Endothelial cell of umbilical vein (primary cell): ENCODE measurements at regions not wholly inside any gene's neighbourhood (a gene's known extent, or its start where the extent isn't known, plus 50 kb on each side); places are given as distances from the start of the nearest gene placed in this dataset.

ENCODE experiments used
- BruUV-seq: library from RNA; stranded (reverse); fragments of 400-500 nt; replicated peaks from 2 replicates; lab custom pipeline; 2021; lab: Mats Ljungman, UMichigan
- CTCF ChIA-PET: fragments of 300-600, 350-600 bp; sonication (Branson Sonifier 250); formaldehyde crosslinking; loops from one replicate; lab custom pipeline; 2021; ENCODE audit warnings: antibody characterized with exemption, inconsistent platforms; lab: Charles Lee
- POLR2A ChIA-PET: fragments of 300-600, 350-600 bp; sonication (Branson Sonifier 250); formaldehyde crosslinking; loops from one replicate; lab custom pipeline; 2021; ENCODE audit warnings: antibody characterized with exemption, inconsistent platforms; lab: Charles Lee
- DNase-seq: peaks from one replicate; pipeline ENCODE4 v3.0.0-alpha.2; 2011; ENCODE audit warnings: low read depth, low spot score
- FAIRE-seq: peaks from 2 replicates; lab custom pipeline; 2011; peaks lifted over from hg19 to GRCh38; lab: Jason Lieb, UNC
- H2AFZ ChIP-seq: 2 replicates; pipeline ENCODE4 v1.6.0; 2012; ENCODE audit warnings: low read depth, low read length, control low read depth, inconsistent platforms
- H3K27ac ChIP-seq: 2 replicates; pipeline ENCODE4 v1.5.1; 2011; ENCODE audit warnings: low read depth, mild to moderate bottlenecking, control low read depth, low read length, moderate library complexity; ENCODE audit not compliant: insufficient read depth
- H3K27me3 ChIP-seq, 2 experiments: 2 replicates each; pipeline versions ENCODE4 v1.6.0 to v1.6.1; 2011; ENCODE audit warnings: low read length in 2 of 2, mixed read lengths in 1 of 2; ENCODE audit not compliant: control insufficient read depth in 2 of 2, insufficient read depth in 2 of 2
- H3K36me3 ChIP-seq, 2 experiments: 2 replicates in 1 of 2; 3 replicates in 1 of 2; pipeline ENCODE4 v1.5.1; 2011; ENCODE audit warnings: low read length in 2 of 2, mild to moderate bottlenecking in 1 of 2, moderate library complexity in 1 of 2; ENCODE audit not compliant: control insufficient read depth in 2 of 2, insufficient read depth in 2 of 2; ENCODE audit errors: extremely low read depth in 1 of 2
- H3K4me1 ChIP-seq: 3 replicates; pipeline ENCODE4 v1.5.1; 2011; ENCODE audit warnings: mild to moderate bottlenecking, low read length; ENCODE audit not compliant: control insufficient read depth, insufficient read depth; ENCODE audit errors: extremely low read depth
- H3K4me2 ChIP-seq: 2 replicates; pipeline ENCODE4 v1.6.1; 2011; ENCODE audit warnings: low read length, control low read depth, mixed read lengths; ENCODE audit not compliant: insufficient read depth
- H3K4me3 ChIP-seq, 3 experiments: fragments of 200-600 bp in 1 of 3; sonication (generic), shearing (Covaris generic) in 1 of 3; replicated peaks in 1 of 3; 2 replicates each; pipeline ENCODE4 v1.5.1; 2011 to 2016; ENCODE audit warnings: control low read depth in 3 of 3, low read length in 3 of 3, mild to moderate bottlenecking in 2 of 3, inconsistent platforms in 1 of 3, low read depth in 1 of 3, moderate library complexity in 1 of 3; ENCODE audit not compliant: insufficient read depth in 1 of 3
- H3K79me2 ChIP-seq: 2 replicates; pipeline ENCODE4 v1.6.0; 2012; ENCODE audit warnings: low read length, inconsistent platforms; ENCODE audit not compliant: control insufficient read depth, insufficient read depth
- H3K9ac ChIP-seq: replicated peaks from 2 replicates; pipeline ENCODE3; 2011; ENCODE audit warnings: low read length, control low read depth; ENCODE audit not compliant: insufficient read depth; ENCODE audit errors: extremely low read depth
- H3K9me1 ChIP-seq: replicated peaks from 3 replicates; pipeline ENCODE4 v1.6.0; 2011; ENCODE audit warnings: mild to moderate bottlenecking, low read length; ENCODE audit not compliant: control insufficient read depth, insufficient read depth; ENCODE audit errors: extremely low read depth
- H3K9me3 ChIP-seq: replicated peaks from 2 replicates; pipeline ENCODE4 v1.5.1; 2012; ENCODE audit warnings: low read length, inconsistent platforms; ENCODE audit not compliant: control insufficient read depth, insufficient read depth
- H4K20me1 ChIP-seq: replicated peaks from 2 replicates; pipeline ENCODE3; 2011; ENCODE audit warnings: mild to moderate bottlenecking, low read length; ENCODE audit not compliant: control insufficient read depth, insufficient read depth; ENCODE audit errors: extremely low read depth
- EZH2 ChIP-seq: IDR thresholded peaks from 2 replicates; pipeline ENCODE4 v1.6.1; 2012; ENCODE audit warnings: borderline replicate concordance, low read depth, mild to moderate bottlenecking, moderate library complexity, low read length, inconsistent platforms; ENCODE audit not compliant: severe bottlenecking
- FOS ChIP-seq: IDR thresholded peaks from 2 replicates; pipeline ENCODE4 v1.6.1; 2011; ENCODE audit warnings: mild to moderate bottlenecking, low read length, moderate library complexity, borderline replicate concordance; ENCODE audit not compliant: insufficient read depth
- GATA2 ChIP-seq: IDR thresholded peaks from 2 replicates; pipeline ENCODE4 v1.7.0; 2011; ENCODE audit warnings: low read depth, mild to moderate bottlenecking, moderate library complexity, mixed read lengths, low read length; ENCODE audit not compliant: insufficient read length, insufficient read depth
- JUN ChIP-seq: IDR thresholded peaks from 2 replicates; pipeline ENCODE4 v1.6.1; 2011; ENCODE audit warnings: borderline replicate concordance, low read depth; ENCODE audit not compliant: insufficient read length, insufficient read depth
- MYC ChIP-seq: IDR thresholded peaks from one replicate; pipeline ENCODE4 v1.6.1; 2011; ENCODE audit warnings: mild to moderate bottlenecking, low read depth, low read length
- POLR2A ChIP-seq: IDR thresholded peaks from 2 replicates; pipeline ENCODE4 v1.6.1; 2012; ENCODE audit warnings: low read depth, mild to moderate bottlenecking, control low read depth, low read length
- POLR2AphosphoS5 ChIP-seq: IDR thresholded peaks from 2 replicates; pipeline ENCODE4 v1.6.1; 2012; ENCODE audit warnings: low read depth, mild to moderate bottlenecking, control low read depth, low read length, moderate library complexity; ENCODE audit not compliant: insufficient read depth
- dilution Hi-C: fragments of 300-500 bp; cut with MboI; formaldehyde crosslinking; loops from one replicate; pipeline ENCODE4 v1.15.0; 2019; ENCODE audit warnings: low sequenced_read_pairs; ENCODE audit not compliant: extremely low pct_ligation_motif_present
- intact Hi-C: fragments of 100-400 bp; cut with micrococcal nuclease; formaldehyde crosslinking; loops from one replicate; pipeline ENCODE4 v1.10.0; 2022
- TF ChIP-seq, protein P1 (sequence below), 2 donors: IDR thresholded peaks; 1 replicate in 1 of 2; 2 replicates in 1 of 2; pipeline ENCODE4 v1.5.1; 2011; ENCODE audit warnings: low read length in 2 of 2, mild to moderate bottlenecking in 2 of 2, moderate library complexity in 2 of 2, control low read depth in 1 of 2, inconsistent platforms in 1 of 2, low read depth in 1 of 2; ENCODE audit not compliant: insufficient read depth in 1 of 2; ENCODE audit errors: extremely low read depth in 1 of 2
- TF ChIP-seq, protein P2 (sequence below): IDR thresholded peaks from 2 replicates; pipeline ENCODE4 v1.6.1; 2011; ENCODE audit not compliant: insufficient read depth, insufficient read length

GRCh38 chr4:132759199-132759780 is 389.8 kb upstream of the PCDH10 start:
- H3K27ac ChIP-seq, result no peak overlapping the region
- H3K79me2 ChIP-seq, result no peaks in the 10 kb centered on the region
- POLR2A ChIA-PET, result no interaction called here
- H3K4me2 ChIP-seq, result no peak overlapping the region
- no peaks in the 10 kb centered on the region for H3K36me3 ChIP-seq
- dilution Hi-C loops, result no loop called here
- no peak for FAIRE-seq
- DNase-seq, result no peak
- no TSS peak for BruUV-seq
- no peak overlapping the region for H2AFZ ChIP-seq
- intact Hi-C loops, result no loop called here
- no peaks in the 10 kb centered on the region for H3K9me3 ChIP-seq
- H3K9ac ChIP-seq, result no peak overlapping the region
- TF ChIP-seq, protein P1, sequence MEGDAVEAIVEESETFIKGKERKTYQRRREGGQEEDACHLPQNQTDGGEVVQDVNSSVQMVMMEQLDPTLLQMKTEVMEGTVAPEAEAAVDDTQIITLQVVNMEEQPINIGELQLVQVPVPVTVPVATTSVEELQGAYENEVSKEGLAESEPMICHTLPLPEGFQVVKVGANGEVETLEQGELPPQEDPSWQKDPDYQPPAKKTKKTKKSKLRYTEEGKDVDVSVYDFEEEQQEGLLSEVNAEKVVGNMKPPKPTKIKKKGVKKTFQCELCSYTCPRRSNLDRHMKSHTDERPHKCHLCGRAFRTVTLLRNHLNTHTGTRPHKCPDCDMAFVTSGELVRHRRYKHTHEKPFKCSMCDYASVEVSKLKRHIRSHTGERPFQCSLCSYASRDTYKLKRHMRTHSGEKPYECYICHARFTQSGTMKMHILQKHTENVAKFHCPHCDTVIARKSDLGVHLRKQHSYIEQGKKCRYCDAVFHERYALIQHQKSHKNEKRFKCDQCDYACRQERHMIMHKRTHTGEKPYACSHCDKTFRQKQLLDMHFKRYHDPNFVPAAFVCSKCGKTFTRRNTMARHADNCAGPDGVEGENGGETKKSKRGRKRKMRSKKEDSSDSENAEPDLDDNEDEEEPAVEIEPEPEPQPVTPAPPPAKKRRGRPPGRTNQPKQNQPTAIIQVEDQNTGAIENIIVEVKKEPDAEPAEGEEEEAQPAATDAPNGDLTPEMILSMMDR (IDR thresholded peaks at IDR 0.05; ENCODE audit: extremely low read depth in 1 of 2, insufficient read depth in 1 of 2, low read depth in 1 of 2, low read length in 2 of 2), result no peak
- TF ChIP-seq POLR2A, result no peak
- no peak for TF ChIP-seq FOS
- no peak for TF ChIP-seq EZH2
- no peak for TF ChIP-seq JUN
- TF ChIP-seq, protein P2, sequence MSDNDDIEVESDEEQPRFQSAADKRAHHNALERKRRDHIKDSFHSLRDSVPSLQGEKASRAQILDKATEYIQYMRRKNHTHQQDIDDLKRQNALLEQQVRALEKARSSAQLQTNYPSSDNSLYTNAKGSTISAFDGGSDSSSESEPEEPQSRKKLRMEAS, result no peak
- TF ChIP-seq MYC, result no peak
- TF ChIP-seq POLR2AphosphoS5, result no peak
- TF ChIP-seq GATA2, result no peak
- CTCF ChIA-PET, result no interaction called here
- no peak overlapping the region for H3K4me3 ChIP-seq
- no peaks in the 10 kb centered on the region for H3K4me1 ChIP-seq
- H3K27me3 ChIP-seq, result no peaks in the 10 kb centered on the region
- no peaks in the 10 kb centered on the region for H3K9me1 ChIP-seq
- H4K20me1 ChIP-seq, result no peaks in the 10 kb centered on the region
